A549 (cell line): ENCODE measurements at regions not wholly inside any gene's neighbourhood (a gene's known extent, or its start where the extent isn't known, plus 50 kb on each side); places are given as distances from the start of the nearest gene placed in this dataset.

ENCODE experiments used
- ATAC-seq, 2 experiments: fragments of 200-7000 bp in 1 of 2; fragments of >200 bp in 1 of 2; cut with Nextera tagmentation in 1 of 2; cut with Tn5 transposase in 1 of 2; 3 replicates each; pipeline versions ENCODE4 v1.8.0 to v1.9.1; 2018 to 2020; ENCODE audit warnings: mild to moderate bottlenecking in 1 of 2, moderate library complexity in 1 of 2
- CTCF ChIA-PET: fragments of 300-600 bp; sonication (Branson Sonifier 250); formaldehyde crosslinking; extraction: SDS; loops from one replicate; lab custom pipeline; 2021; ENCODE audit warnings: antibody characterized with exemption, inconsistent platforms; lab: Yijun Ruan, JAX
- POLR2A ChIA-PET: fragments of 350-600 bp; formaldehyde crosslinking; extraction: SDS; loops from one replicate; lab custom pipeline; 2021; ENCODE audit warnings: antibody characterized with exemption, inconsistent platforms; lab: Yijun Ruan, JAX
- DNase-seq, 2 experiments: peaks; one replicate each; pipeline versions ENCODE4 v3.0.0 to v3.0.0-alpha.2; 2011 to 2016; ENCODE audit warnings: low read depth in 1 of 2, low spot score in 1 of 2
- FAIRE-seq: peaks from 2 replicates; lab custom pipeline; 2011; peaks lifted over from hg19 to GRCh38; lab: Jason Lieb, UNC
- H3K27ac ChIP-seq, 2 experiments: fragments of >200 bp; sonication (Bioruptor Twin); formaldehyde crosslinking; 3 replicates each; pipeline ENCODE4 v1.5.1; 2016 to 2017
- H3K4me1 ChIP-seq: fragments of >200 bp; sonication (Bioruptor Twin); formaldehyde crosslinking; 3 replicates; pipeline ENCODE4 v1.6.1; 2016
- H3K4me2 ChIP-seq: fragments of >200 bp; sonication (Bioruptor Twin); formaldehyde crosslinking; 3 replicates; pipeline ENCODE4 v1.6.1; 2016
- H3K4me3 ChIP-seq: fragments of >200 bp; sonication (Bioruptor Twin); formaldehyde crosslinking; 3 replicates; pipeline ENCODE4 v1.5.1; 2016
- H3K9me3 ChIP-seq: fragments of >200 bp; sonication (Bioruptor Twin); formaldehyde crosslinking; 3 replicates; pipeline ENCODE4 v1.6.1; 2016
- CBX8 ChIP-seq: fragments of 200-600 bp; sonication (generic); IDR thresholded peaks from 2 replicates; pipeline ENCODE4 v1.6.1; 2016
- CHD2 ChIP-seq: fragments of 150-350 bp; IDR thresholded peaks from 2 replicates; pipeline ENCODE4 v1.6.1; 2014; ENCODE audit warnings: low read length; ENCODE audit not compliant: partially characterized antibody
- CHD4 ChIP-seq: fragments of 200-600 bp; sonication (generic); IDR thresholded peaks from 2 replicates; pipeline ENCODE4 v1.6.1; 2016; ENCODE audit warnings: antibody characterized with exemption, mild to moderate bottlenecking, borderline replicate concordance
- FOSL2 ChIP-seq, 2 experiments: fragments of 450-650 bp in 1 of 2; fragments of >200 bp in 1 of 2; sonication (Bioruptor Twin) in 1 of 2; formaldehyde crosslinking; IDR thresholded peaks; 2 replicates each; pipeline versions ENCODE4 v1.5.0 to v1.6.1; 2016 to 2020; ENCODE audit warnings: mild to moderate bottlenecking in 1 of 2, moderate library complexity in 1 of 2
- FOXS1 ChIP-seq: fragments of 250-450 bp; sonication (Bioruptor Pico); IDR thresholded peaks from 2 replicates; pipeline ENCODE4 v1.5.0; 2020; ENCODE audit warnings: mild to moderate bottlenecking, moderate library complexity
- GATA3 ChIP-seq: IDR thresholded peaks from 2 replicates; pipeline ENCODE4 v1.6.1; 2012; ENCODE audit warnings: borderline replicate concordance
- HOXB5 ChIP-seq: fragments of 250-450 bp; sonication (Bioruptor Pico); IDR thresholded peaks from 2 replicates; pipeline ENCODE4 v1.5.0; 2020; ENCODE audit warnings: mild to moderate bottlenecking, moderate library complexity
- JUN ChIP-seq, 2 experiments: fragments of >200 bp; sonication (Bioruptor Twin); formaldehyde crosslinking; IDR thresholded peaks; 2 replicates in 1 of 2; 3 replicates in 1 of 2; pipeline ENCODE4 v1.6.1; 2016 to 2017
- MAFK ChIP-seq: fragments of 450-650 bp; IDR thresholded peaks from 2 replicates; pipeline ENCODE4 v1.6.1; 2014; ENCODE audit not compliant: partially characterized antibody
- MAZ ChIP-seq: fragments of 150-350 bp; IDR thresholded peaks from 2 replicates; pipeline ENCODE4 v1.6.1; 2014; ENCODE audit warnings: antibody characterized with exemption, low read depth, low read length, borderline replicate concordance
- POLR2AphosphoS2 ChIP-seq: conservative IDR thresholded peaks from 2 replicates; pipeline ENCODE4 v1.6.1; 2012; ENCODE audit warnings: low read length, improper control_type of control experiment, inconsistent platforms
- RCOR1 ChIP-seq: fragments of 150-350 bp; IDR thresholded peaks from 2 replicates; pipeline ENCODE4 v1.6.1; 2014; ENCODE audit warnings: antibody characterized with exemption, low read length, low read depth
- RFX5 ChIP-seq: fragments of 450-650 bp; IDR thresholded peaks from 2 replicates; pipeline ENCODE4 v1.7.1; 2014; ENCODE audit warnings: antibody characterized with exemption, mild to moderate bottlenecking, moderate library complexity
- RNF2 ChIP-seq: fragments of 200-600 bp; sonication (generic); IDR thresholded peaks from 2 replicates; pipeline ENCODE4 v1.6.1; 2016; ENCODE audit warnings: low read depth, mild to moderate bottlenecking, antibody characterized with exemption, moderate library complexity, borderline replicate concordance
- SMC3 ChIP-seq: fragments of >200 bp; sonication (Bioruptor Twin); formaldehyde crosslinking; IDR thresholded peaks from 3 replicates; pipeline ENCODE4 v1.6.1; 2018; ENCODE audit warnings: inconsistent platforms
- SREBF2 ChIP-seq: fragments of 450-650 bp; IDR thresholded peaks from 2 replicates; pipeline ENCODE4 v1.6.1; 2014; ENCODE audit warnings: mild to moderate bottlenecking, moderate library complexity
- ZC3H11A ChIP-seq: fragments of 450-650 bp; IDR thresholded peaks from 2 replicates; pipeline ENCODE4 v1.6.1; 2014; ENCODE audit warnings: antibody characterized with exemption, mild to moderate bottlenecking
- ZSCAN20 ChIP-seq: fragments of 250-450 bp; sonication (Bioruptor Pico); IDR thresholded peaks from 2 replicates; pipeline ENCODE4 v1.8.0; 2022; ENCODE audit warnings: mild to moderate bottlenecking, moderate library complexity
- WGBS: methylation state at CpG from one replicate; pipeline ENCODE4 v1.1.6; 2017; ENCODE audit errors: missing lambda C conversion rate; 5-methylcytosine and 5-hydroxymethylcytosine counted together
- TF ChIP-seq, protein P1 (sequence below): fragments of 250-450 bp; sonication (Bioruptor Pico); IDR thresholded peaks from 2 replicates; pipeline ENCODE4 v1.5.0; 2020; ENCODE audit warnings: low read depth, mild to moderate bottlenecking, moderate library complexity
- TF ChIP-seq, protein P2 (sequence below): fragments of 250-450 bp; sonication (Bioruptor Pico); IDR thresholded peaks from 2 replicates; pipeline ENCODE4 v1.5.0; 2021; ENCODE audit warnings: mild to moderate bottlenecking, moderate library complexity, borderline replicate concordance
- TF ChIP-seq, protein P3 (sequence below): IDR thresholded peaks from 2 replicates; pipeline ENCODE4 v1.6.1; 2012; ENCODE audit warnings: low read depth, borderline replicate concordance
- TF ChIP-seq, protein P4 (sequence below): fragments of 450-650 bp; IDR thresholded peaks from 2 replicates; pipeline ENCODE4 v1.6.1; 2014; ENCODE audit warnings: antibody characterized with exemption

DNA sequence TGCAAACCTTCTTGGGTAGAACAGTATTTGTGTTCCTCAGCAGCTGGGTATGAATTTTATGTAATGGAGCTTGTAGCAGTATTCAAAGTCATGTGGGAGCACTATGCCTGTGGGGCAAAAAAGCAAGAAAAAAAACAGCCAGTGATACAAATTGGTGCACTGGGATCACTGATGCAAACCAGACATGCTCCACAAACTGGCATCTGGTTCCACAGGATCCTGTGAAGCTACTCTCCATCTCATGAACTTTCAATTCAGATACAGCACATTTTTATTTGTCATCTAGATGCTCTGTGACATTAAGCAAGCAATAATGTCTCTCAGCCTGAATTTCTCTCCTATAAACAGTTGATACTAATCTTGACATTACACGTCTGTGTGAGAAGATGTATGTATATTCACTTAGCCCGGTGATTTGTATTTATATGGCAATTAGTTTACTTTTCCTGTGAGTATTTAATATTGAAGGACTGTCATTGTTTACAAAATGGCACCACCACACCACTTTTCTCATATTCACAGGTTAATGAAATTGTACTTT lies 208.5 kb upstream of the GRIA4 start:
- CTCF ChIA-PET: no interaction called here
- DNase-seq (no peak), ATAC-seq (no peak), FAIRE-seq (no peak)
- Histone ChIP-seq H3K27ac (no peak overlapping the region), H3K4me1 (no peaks in the 10 kb centered on the region), H3K4me2 (no peak overlapping the region), H3K9me3 (no peaks in the 10 kb centered on the region), H3K4me3 (no peak overlapping the region)
- 35% methylated on average over 2 of the region's 2 CpGs for WGBS
- TF ChIP-seq ZSCAN20 (CRISPR knock-in tag) (no peak), MAZ (no peak), HOXB5 (CRISPR knock-in tag) (no peak), GATA3 (no peak), CHD4 (no peak), ZC3H11A (no peak), JUN (IDR thresholded peaks at IDR 0.05) (no peak), RCOR1 (no peak), SMC3 (no peak), MAFK (no peak)
- TF ChIP-seq, protein P1, sequence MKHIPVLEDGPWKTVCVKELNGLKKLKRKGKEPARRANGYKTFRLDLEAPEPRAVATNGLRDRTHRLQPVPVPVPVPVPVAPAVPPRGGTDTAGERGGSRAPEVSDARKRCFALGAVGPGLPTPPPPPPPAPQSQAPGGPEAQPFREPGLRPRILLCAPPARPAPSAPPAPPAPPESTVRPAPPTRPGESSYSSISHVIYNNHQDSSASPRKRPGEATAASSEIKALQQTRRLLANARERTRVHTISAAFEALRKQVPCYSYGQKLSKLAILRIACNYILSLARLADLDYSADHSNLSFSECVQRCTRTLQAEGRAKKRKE: no peak
- TF ChIP-seq, protein P2, sequence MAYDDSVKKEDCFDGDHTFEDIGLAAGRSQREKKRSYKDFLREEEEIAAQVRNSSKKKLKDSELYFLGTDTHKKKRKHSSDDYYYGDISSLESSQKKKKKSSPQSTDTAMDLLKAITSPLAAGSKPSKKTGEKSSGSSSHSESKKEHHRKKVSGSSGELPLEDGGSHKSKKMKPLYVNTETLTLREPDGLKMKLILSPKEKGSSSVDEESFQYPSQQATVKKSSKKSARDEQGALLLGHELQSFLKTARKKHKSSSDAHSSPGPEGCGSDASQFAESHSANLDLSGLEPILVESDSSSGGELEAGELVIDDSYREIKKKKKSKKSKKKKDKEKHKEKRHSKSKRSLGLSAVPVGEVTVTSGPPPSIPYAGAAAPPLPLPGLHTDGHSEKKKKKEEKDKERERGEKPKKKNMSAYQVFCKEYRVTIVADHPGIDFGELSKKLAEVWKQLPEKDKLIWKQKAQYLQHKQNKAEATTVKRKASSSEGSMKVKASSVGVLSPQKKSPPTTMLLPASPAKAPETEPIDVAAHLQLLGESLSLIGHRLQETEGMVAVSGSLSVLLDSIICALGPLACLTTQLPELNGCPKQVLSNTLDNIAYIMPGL (CRISPR knock-in tag): no peak
- TF ChIP-seq, protein P3, sequence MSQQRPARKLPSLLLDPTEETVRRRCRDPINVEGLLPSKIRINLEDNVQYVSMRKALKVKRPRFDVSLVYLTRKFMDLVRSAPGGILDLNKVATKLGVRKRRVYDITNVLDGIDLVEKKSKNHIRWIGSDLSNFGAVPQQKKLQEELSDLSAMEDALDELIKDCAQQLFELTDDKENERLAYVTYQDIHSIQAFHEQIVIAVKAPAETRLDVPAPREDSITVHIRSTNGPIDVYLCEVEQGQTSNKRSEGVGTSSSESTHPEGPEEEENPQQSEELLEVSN: no peak
- POLR2A ChIA-PET: no interaction called here

DNA sequence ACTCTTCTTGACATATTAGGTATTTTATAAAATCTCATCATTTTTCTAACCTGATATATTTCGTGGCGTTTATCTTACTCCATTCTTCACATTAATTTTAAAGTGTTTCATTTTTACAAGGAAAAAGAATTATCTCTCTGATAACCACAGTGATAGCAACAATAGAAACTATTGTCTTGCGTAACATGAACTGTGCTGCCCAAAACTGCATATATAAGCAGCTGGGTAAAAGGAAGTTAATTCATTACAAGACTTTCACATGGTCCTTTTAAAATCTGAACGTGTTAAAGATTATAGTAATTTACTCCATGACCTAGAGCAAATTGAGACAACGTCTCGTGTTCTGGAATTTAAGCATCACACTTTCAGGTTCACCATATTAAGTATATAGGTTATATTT lies 210.4 kb upstream of the GRIA4 start:
- DNase-seq: no peak
- Histone ChIP-seq H3K27ac (no peak overlapping the region), H3K9me3 (no peaks in the 10 kb centered on the region), H3K4me3 (no peak overlapping the region), H3K4me1 (no peaks in the 10 kb centered on the region)
- ChIA-PET CTCF (no interaction called here), POLR2A (no interaction called here)
- 28% methylated on average over 6 of the region's 6 CpGs for WGBS
- no peak for ATAC-seq
- no peak for FAIRE-seq
- TF ChIP-seq POLR2AphosphoS2: no peak
- TF ChIP-seq, protein P3: no peak
- TF ChIP-seq RFX5: no peak
- no peak for TF ChIP-seq FOXS1
- TF ChIP-seq, protein P4, sequence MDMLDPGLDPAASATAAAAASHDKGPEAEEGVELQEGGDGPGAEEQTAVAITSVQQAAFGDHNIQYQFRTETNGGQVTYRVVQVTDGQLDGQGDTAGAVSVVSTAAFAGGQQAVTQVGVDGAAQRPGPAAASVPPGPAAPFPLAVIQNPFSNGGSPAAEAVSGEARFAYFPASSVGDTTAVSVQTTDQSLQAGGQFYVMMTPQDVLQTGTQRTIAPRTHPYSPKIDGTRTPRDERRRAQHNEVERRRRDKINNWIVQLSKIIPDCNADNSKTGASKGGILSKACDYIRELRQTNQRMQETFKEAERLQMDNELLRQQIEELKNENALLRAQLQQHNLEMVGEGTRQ: no peak
- TF ChIP-seq FOSL2 (IDR thresholded peaks at IDR 0.05): no peak
- no peak for TF ChIP-seq FOSL2 (CRISPR knock-in tag; IDR thresholded peaks at IDR 0.05)
- no peak for TF ChIP-seq MAFK
- TF ChIP-seq RNF2: no peak
- no peak for TF ChIP-seq CBX8
- TF ChIP-seq CHD2: no peak
- no peak for TF ChIP-seq SREBF2
- TF ChIP-seq, all 56 proteins: peak for 0
- H3K4me2 ChIP-seq: no peak overlapping the region
